Activated T-cell treated with anti-CD3 and anti-CD28 coated beads, Interleukin-2, amount 50 U/mL, for 4 hours (primary cell): ENCODE measurements at regions not wholly inside any gene's neighbourhood (a gene's known extent, or its start where the extent isn't known, plus 50 kb on each side); places are given as distances from the start of the nearest gene placed in this dataset.

Source experiments
- ATAC-seq, 2 donors: fragments of 200-7000 bp; cut with Tn5 transposase; one replicate each; pipeline ENCODE4 v1.10.0; 2021
- DNase-seq: peaks from one replicate; pipeline ENCODE4 v3.0.0-alpha.2; 2020
- H3K27me3 Mint-ChIP-seq: one replicate; pipeline ENCODE4 v1.8.0; 2021; ENCODE audit warnings: low read depth, mixed read lengths
- H3K36me3 Mint-ChIP-seq: one replicate; pipeline ENCODE4 v1.8.0; 2022; ENCODE audit warnings: mixed read lengths; ENCODE audit not compliant: insufficient read depth
- H3K4me1 Mint-ChIP-seq: one replicate; pipeline ENCODE4 v1.8.0; 2021; ENCODE audit warnings: low read depth, mixed read lengths
- H3K4me3 Mint-ChIP-seq: one replicate; pipeline ENCODE4 v1.8.0; 2021; ENCODE audit warnings: mild to moderate bottlenecking, moderate library complexity, mixed read lengths
- H3K9me3 Mint-ChIP-seq: one replicate; pipeline ENCODE4 v1.8.0; 2021; ENCODE audit warnings: mixed read lengths

DNA sequence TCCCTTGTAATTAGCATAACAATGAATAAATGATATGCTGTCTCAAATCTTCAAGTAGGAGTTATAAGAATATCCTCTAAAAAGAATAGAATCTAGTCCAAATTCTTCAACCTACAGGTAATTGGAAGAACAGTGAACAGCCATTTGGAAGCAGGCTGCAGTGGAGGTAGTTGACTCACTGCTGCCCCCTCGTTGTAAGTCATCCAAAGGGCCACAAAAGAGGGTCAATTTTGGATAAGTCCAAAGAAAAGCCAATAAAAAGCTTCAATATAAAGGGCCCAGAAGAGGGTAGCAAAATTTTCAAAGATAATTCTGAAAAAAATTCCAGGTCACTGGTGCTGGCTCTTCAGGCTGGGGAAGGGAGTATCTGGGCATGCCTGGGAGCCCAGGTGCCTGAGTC is 60.8 kb upstream of the SSTR4 start:
- Mint-ChIP-seq H3K4me1 (no peaks in the 10 kb centered on the region), H3K27me3 (no peaks in the 10 kb centered on the region), H3K36me3 (no peaks in the 10 kb centered on the region), H3K4me3 (no peak overlapping the region), H3K9me3 (no peaks in the 10 kb centered on the region)
- DNase-seq (no peak), ATAC-seq (no peak)

- peaks cover 3% of the 10 kb centered on the region for H3K9me3 Mint-ChIP-seq
- DNase-seq: no peak
- no peak for ATAC-seq
- H3K36me3 Mint-ChIP-seq: no peaks in the 10 kb centered on the region
- H3K27me3 Mint-ChIP-seq: no peaks in the 10 kb centered on the region
- H3K4me1 Mint-ChIP-seq: no peaks in the 10 kb centered on the region
- no peak overlapping the region for H3K4me3 Mint-ChIP-seq
These were observed 57.9 kb upstream of the SSTR4 start for GRCh38 chr20:22977047-22977785.

DNA sequence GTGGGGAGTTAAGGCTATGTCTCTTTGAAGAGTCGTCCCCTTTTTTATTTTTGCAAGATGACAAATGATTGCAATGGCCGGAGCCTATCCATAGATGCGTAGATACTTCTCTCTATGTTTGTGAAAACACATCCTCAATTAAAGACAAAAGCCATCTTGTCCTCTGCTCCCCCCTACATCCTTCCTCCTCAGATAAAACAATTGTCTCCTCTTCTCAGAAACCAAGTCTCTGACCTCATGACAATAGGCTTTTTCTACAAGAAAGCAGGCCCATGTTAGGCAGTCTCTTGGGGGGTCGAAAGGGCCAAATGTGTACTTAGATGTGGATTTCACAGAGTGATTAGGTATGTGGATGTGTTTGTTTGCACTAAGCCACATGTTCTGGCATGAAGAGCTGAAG is 51.1 kb upstream of the SSTR4 start:
- DNase-seq: no peak
- Mint-ChIP-seq H3K4me1 (no peaks in the 10 kb centered on the region), H3K4me3 (no peak overlapping the region), H3K36me3 (no peaks in the 10 kb centered on the region), H3K9me3 (peaks cover 3% of the 10 kb centered on the region), H3K27me3 (peaks cover 3% of the 10 kb centered on the region)
- ATAC-seq: no peak

- ATAC-seq (no peak), DNase-seq (no peak)
- H3K36me3 Mint-ChIP-seq: no peaks in the 10 kb centered on the region
- H3K4me3 Mint-ChIP-seq: no peak overlapping the region
- peaks cover 3% of the 10 kb centered on the region for H3K9me3 Mint-ChIP-seq
- peaks cover 3% of the 10 kb centered on the region for H3K27me3 Mint-ChIP-seq
- H3K4me1 Mint-ChIP-seq: no peaks in the 10 kb centered on the region
These were observed 50.5 kb upstream of the SSTR4 start for GRCh38 chr20:22984606-22985005.

GRCh38 chr20:22985239-22985778 is 49.8 kb upstream of the SSTR4 start:
- no peaks in the 10 kb centered on the region for H3K36me3 Mint-ChIP-seq
- ATAC-seq (no peak), DNase-seq (no peak)

More at GRCh38 chr20:22985239-22985778, 49.8 kb upstream of the SSTR4 start:
- Mint-ChIP-seq H3K4me3 (no peak overlapping the region), H3K4me1 (no peaks in the 10 kb centered on the region), H3K9me3 (peaks cover 3% of the 10 kb centered on the region), H3K27me3 (peaks cover 3% of the 10 kb centered on the region)
